ENCODE measurements at regions not wholly inside any gene's neighbourhood (a gene's known extent, or its start where the extent isn't known, plus 50 kb on each side); places are given as distances from the start of the nearest gene placed in this dataset.

DNA sequence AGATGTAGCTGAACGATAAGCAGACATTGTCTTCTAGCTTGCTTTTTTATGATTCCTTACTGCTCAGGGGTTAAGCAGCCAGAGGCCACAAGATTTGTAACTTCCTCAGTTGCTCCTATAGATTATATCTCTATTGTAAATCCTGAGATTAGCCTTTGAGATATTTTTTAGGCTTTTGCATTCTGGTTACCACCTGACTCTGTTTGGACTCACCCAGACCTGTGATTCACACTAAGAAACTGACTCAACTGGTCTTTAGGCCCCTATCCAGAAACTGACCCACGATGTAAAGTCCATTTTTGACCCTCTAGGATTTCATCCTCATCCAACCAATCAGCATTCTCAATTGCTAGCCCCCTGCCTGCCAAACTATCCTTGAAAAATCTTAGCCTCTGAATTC is 194.4 kb downstream of the RASSF9 start:
- Mint-ChIP-seq H3K9me3 (ENCODE audit: unreplicated experiment) (no peaks in the 10 kb centered on the region), H3K27me3 (ENCODE audit: insufficient read depth, unreplicated experiment) (no peaks in the 10 kb centered on the region), H3K4me1 (ENCODE audit: insufficient read depth, unreplicated experiment) (peaks cover 6% of the 10 kb centered on the region), H3K4me3 (ENCODE audit: unreplicated experiment) (no peak overlapping the region), H3K27ac (ENCODE audit: low read depth, unreplicated experiment) (no peak overlapping the region), H3K36me3 (ENCODE audit: insufficient read depth, unreplicated experiment) (no peaks in the 10 kb centered on the region)
- CTCF ChIA-PET: no interaction called here
- no peak for DNase-seq (ENCODE audit: unreplicated experiment)
- intact Hi-C loops (cut with micrococcal nuclease): no loop called here
- POLR2A ChIA-PET: no interaction called here
- TF ChIP-seq, protein P1, sequence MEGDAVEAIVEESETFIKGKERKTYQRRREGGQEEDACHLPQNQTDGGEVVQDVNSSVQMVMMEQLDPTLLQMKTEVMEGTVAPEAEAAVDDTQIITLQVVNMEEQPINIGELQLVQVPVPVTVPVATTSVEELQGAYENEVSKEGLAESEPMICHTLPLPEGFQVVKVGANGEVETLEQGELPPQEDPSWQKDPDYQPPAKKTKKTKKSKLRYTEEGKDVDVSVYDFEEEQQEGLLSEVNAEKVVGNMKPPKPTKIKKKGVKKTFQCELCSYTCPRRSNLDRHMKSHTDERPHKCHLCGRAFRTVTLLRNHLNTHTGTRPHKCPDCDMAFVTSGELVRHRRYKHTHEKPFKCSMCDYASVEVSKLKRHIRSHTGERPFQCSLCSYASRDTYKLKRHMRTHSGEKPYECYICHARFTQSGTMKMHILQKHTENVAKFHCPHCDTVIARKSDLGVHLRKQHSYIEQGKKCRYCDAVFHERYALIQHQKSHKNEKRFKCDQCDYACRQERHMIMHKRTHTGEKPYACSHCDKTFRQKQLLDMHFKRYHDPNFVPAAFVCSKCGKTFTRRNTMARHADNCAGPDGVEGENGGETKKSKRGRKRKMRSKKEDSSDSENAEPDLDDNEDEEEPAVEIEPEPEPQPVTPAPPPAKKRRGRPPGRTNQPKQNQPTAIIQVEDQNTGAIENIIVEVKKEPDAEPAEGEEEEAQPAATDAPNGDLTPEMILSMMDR (IDR thresholded peaks at IDR 0.05; ENCODE audit: unreplicated experiment): no peak
- no TSS peak for BruUV-seq (replicated peaks)

DNA sequence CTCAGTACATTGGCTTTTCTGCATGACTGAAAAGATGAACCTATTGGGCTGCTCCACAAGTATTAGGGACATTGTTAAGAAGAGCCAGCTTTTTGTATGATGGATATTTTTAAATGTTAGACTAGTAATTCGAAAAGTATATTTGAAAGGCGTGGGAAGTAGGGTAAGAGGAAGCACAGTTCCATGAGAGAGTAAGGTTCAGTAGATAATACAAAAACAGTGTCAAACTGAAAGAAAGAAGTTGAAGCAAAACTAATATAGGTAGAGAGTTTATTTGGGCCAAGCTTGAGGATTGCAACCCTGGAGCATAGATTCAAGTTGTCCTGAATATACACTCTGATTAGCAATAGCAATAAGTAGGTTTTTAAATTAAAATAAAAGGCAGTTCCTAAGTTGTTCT is 193.9 kb downstream of the RASSF9 start:
- CTCF ChIA-PET: interaction anchor here (0.6 kb wide), 1 partner anchor 225 kb away, joined by 3 read pairs; no protein-coding TSS in a partner anchor
- no peak overlapping the region for H3K27ac Mint-ChIP-seq (ENCODE audit: low read depth, unreplicated experiment)
- intact Hi-C loops (cut with micrococcal nuclease): no loop called here
- peaks cover 6% of the 10 kb centered on the region for H3K4me1 Mint-ChIP-seq (ENCODE audit: insufficient read depth, unreplicated experiment)
- BruUV-seq (replicated peaks): no TSS peak
- no peaks in the 10 kb centered on the region for H3K9me3 Mint-ChIP-seq (ENCODE audit: unreplicated experiment)
- TF ChIP-seq, protein P1 (IDR thresholded peaks at IDR 0.05; ENCODE audit: unreplicated experiment): no peak
- H3K4me3 Mint-ChIP-seq (ENCODE audit: unreplicated experiment): no peak overlapping the region
- H3K36me3 Mint-ChIP-seq (ENCODE audit: insufficient read depth, unreplicated experiment): no peaks in the 10 kb centered on the region
- no peak for DNase-seq (ENCODE audit: unreplicated experiment)
- POLR2A ChIA-PET: interaction anchor here (0.9 kb wide), 1 partner anchor 10 kb away, joined by 4 read pairs; no protein-coding TSS in a partner anchor
- no peaks in the 10 kb centered on the region for H3K27me3 Mint-ChIP-seq (ENCODE audit: insufficient read depth, unreplicated experiment)

DNA sequence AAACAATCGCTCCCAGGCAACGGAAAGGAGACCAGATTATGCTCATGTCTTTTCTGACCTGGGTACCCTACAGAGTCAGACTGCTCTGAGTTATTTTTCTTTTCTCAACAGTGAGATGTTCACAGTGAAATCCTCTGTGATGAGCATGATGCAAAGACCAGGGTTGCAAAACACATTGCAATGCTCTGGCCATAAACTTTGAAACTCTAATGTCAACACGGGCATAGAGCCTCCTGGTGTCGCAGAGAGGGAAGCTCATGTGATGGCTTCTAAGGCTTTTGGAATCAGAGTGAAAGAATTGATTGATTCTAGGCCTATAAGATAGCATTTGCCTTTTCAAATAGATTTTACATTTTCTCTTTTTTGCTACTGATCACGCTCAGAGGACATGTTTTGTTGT is 193.4 kb downstream of the RASSF9 start:
- Mint-ChIP-seq H3K9me3 (ENCODE audit: unreplicated experiment) (no peaks in the 10 kb centered on the region), H3K4me3 (ENCODE audit: unreplicated experiment) (no peak overlapping the region), H3K36me3 (ENCODE audit: insufficient read depth, unreplicated experiment) (no peaks in the 10 kb centered on the region), H3K27ac (ENCODE audit: low read depth, unreplicated experiment) (no peak overlapping the region), H3K27me3 (ENCODE audit: insufficient read depth, unreplicated experiment) (no peaks in the 10 kb centered on the region), H3K4me1 (ENCODE audit: insufficient read depth, unreplicated experiment) (peaks cover 6% of the 10 kb centered on the region)
- POLR2A ChIA-PET: interaction anchor here (0.9 kb wide), 1 partner anchor 10 kb away, joined by 4 read pairs; no protein-coding TSS in a partner anchor
- intact Hi-C loops (cut with micrococcal nuclease): no loop called here
- CTCF ChIA-PET: interaction anchor here (0.5 to 0.6 kb wide), 2 partner anchors 53 to 225 kb away, joined by 3 read pairs; no protein-coding TSS in a partner anchor
- no TSS peak for BruUV-seq (replicated peaks)
- TF ChIP-seq, protein P1 (IDR thresholded peaks at IDR 0.05; ENCODE audit: unreplicated experiment): no peak
- peak; percentile 57 for DNase-seq (ENCODE audit: unreplicated experiment)

DNA sequence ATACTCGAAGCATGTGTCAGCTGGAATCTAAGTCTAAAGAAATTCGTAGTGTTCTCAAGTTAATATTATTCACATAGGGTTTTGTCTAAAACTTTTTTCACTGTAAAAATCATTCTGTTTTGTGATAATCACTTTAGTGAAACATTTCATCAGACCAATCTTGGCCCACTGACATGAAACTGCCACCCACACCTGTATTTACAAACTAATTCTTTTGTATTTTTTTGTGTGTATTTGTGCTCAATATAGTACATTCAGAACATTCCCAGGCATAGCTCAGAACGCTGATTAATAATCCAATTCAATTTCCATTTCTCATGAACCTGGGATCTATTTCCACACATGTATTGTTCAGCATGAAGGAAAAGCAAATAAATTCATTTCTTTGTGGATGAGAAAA is 191.7 kb downstream of the RASSF9 start:
- no peak overlapping the region for H3K4me3 Mint-ChIP-seq (ENCODE audit: unreplicated experiment)
- TF ChIP-seq, protein P1 (IDR thresholded peaks at IDR 0.05; ENCODE audit: unreplicated experiment): no peak
- ChIA-PET POLR2A (no interaction called here), CTCF (no interaction called here)
- H3K27ac Mint-ChIP-seq (ENCODE audit: low read depth, unreplicated experiment): no peak overlapping the region
- no TSS peak for BruUV-seq (replicated peaks)
- no peaks in the 10 kb centered on the region for H3K9me3 Mint-ChIP-seq (ENCODE audit: unreplicated experiment)
- H3K4me1 Mint-ChIP-seq (ENCODE audit: insufficient read depth, unreplicated experiment): peaks cover 4% of the 10 kb centered on the region
- no peaks in the 10 kb centered on the region for H3K27me3 Mint-ChIP-seq (ENCODE audit: insufficient read depth, unreplicated experiment)
- H3K36me3 Mint-ChIP-seq (ENCODE audit: insufficient read depth, unreplicated experiment): no peaks in the 10 kb centered on the region
- intact Hi-C loops (cut with micrococcal nuclease): no loop called here
- DNase-seq (ENCODE audit: unreplicated experiment): no peak

Measured in MCF 10A (cell line).